ENCODE measurements at regions not wholly inside any gene's neighbourhood (a gene's known extent, or its start where the extent isn't known, plus 50 kb on each side); places are given as distances from the start of the nearest gene placed in this dataset.
"Not testable (repeated sequence)": the region's sequence is repeated elsewhere in the genome, so short reads cannot be mapped to it uniquely, and the experiment has no call there.

- Histone ChIP-seq H3K4me3 (no peak overlapping the region), H3K36me3 (no peaks in the 10 kb centered on the region), H3K27ac (no peak overlapping the region), H3K4me1 (no peaks in the 10 kb centered on the region), H3K9me3 (peaks cover 0 to 29% (median 0%) of the 10 kb centered on the region in 4 donors), H3K27me3 (no peaks in the 10 kb centered on the region)
- TF ChIP-seq EP300 (IDR thresholded peaks at IDR 0.05) = no peak
- TF ChIP-seq CTCF (IDR thresholded peaks at IDR 0.05) = no peak
- no peak for TF ChIP-seq POLR2A (IDR thresholded peaks at IDR 0.05)
- no peak for DNase-seq (ENCODE audit: low spot score in 2 of 2)
- WGBS, 2 donors = 43 to 49% methylated on average over 5 of the region's 5 CpGs
Measured at GRCh38 chr7:3112479-3113134, 68.9 kb upstream of the CARD11 start.

- Histone ChIP-seq H3K27me3 (no peaks in the 10 kb centered on the region), H3K9me3 (peaks cover 0 to 15% (median 0%) of the 10 kb centered on the region in 4 donors), H3K4me1 (no peaks in the 10 kb centered on the region), H3K36me3 (no peaks in the 10 kb centered on the region), H3K27ac (no peak overlapping the region), H3K4me3 (no peak overlapping the region)
- TF ChIP-seq CTCF (IDR thresholded peaks at IDR 0.05) (no peak), EP300 (IDR thresholded peaks at IDR 0.05) (no peak), POLR2A (IDR thresholded peaks at IDR 0.05) (no peak)
- 61 to 71% methylated on average over 5 of the region's 5 CpGs for WGBS, 2 donors
- DNase-seq (ENCODE audit: low spot score in 2 of 2) = no peak
Measured at GRCh38 chr7:3114917-3115316, 71.2 kb upstream of the CARD11 start.

GRCh38 chr7:3117081-3117480 lies 73.4 kb upstream of the CARD11 start:
- Histone ChIP-seq H3K27me3 (no peaks in the 10 kb centered on the region), H3K27ac (no peak overlapping the region), H3K9me3 (peaks cover 0 to 32% (median 0%) of the 10 kb centered on the region in 4 donors), H3K4me1 (no peaks in the 10 kb centered on the region), H3K4me3 (no peak overlapping the region), H3K36me3 (no peaks in the 10 kb centered on the region)
- DNase-seq (ENCODE audit: low spot score in 2 of 2) = no peak
- no peak for TF ChIP-seq EP300 (IDR thresholded peaks at IDR 0.05)
- TF ChIP-seq POLR2A (IDR thresholded peaks at IDR 0.05) = no peak
- WGBS, 2 donors = 3 to 23% methylated on average over 2 of the region's 2 CpGs

- H3K9me3 ChIP-seq = peaks cover 0 to 33% (median 0%) of the 10 kb centered on the region in 4 donors
- H3K4me3 ChIP-seq = no peak overlapping the region
- DNase-seq (ENCODE audit: low spot score in 2 of 2) = no peak
- H3K27ac ChIP-seq = no peak overlapping the region
- TF ChIP-seq CTCF (IDR thresholded peaks at IDR 0.05) = no peak
- no peak for TF ChIP-seq POLR2A (IDR thresholded peaks at IDR 0.05)
- TF ChIP-seq EP300 (IDR thresholded peaks at IDR 0.05) = no peak
- no peaks in the 10 kb centered on the region for H3K36me3 ChIP-seq
- H3K4me1 ChIP-seq = no peaks in the 10 kb centered on the region
- no peaks in the 10 kb centered on the region for H3K27me3 ChIP-seq
- WGBS, 2 donors = 31 to 36% methylated on average over 8 of the region's 8 CpGs
Measured at GRCh38 chr7:3117488-3118231, 74.0 kb upstream of the CARD11 start.

GRCh38 chr7:3119352-3119927 lies 75.8 kb upstream of the CARD11 start:
- not testable (repeated sequence) for H3K27me3 ChIP-seq; H3K27ac ChIP-seq; H3K4me1 ChIP-seq; H3K4me3 ChIP-seq; H3K36me3 ChIP-seq; DNase-seq (ENCODE audit: low spot score in 2 of 2)
- peaks cover 0 to 27% (median 0%) of the 10 kb centered on the region in 4 donors for H3K9me3 ChIP-seq
- 80 to 82% methylated on average over 9 of the region's 9 CpGs for WGBS, 2 donors

- WGBS, 2 donors = 62 to 74% methylated on average over 3 of the region's 3 CpGs
- Histone ChIP-seq H3K27me3 (no peaks in the 10 kb centered on the region), H3K36me3 (no peaks in the 10 kb centered on the region), H3K9me3 (peaks cover 0 to 22% (median 0%) of the 10 kb centered on the region in 4 donors), H3K4me3 (no peak overlapping the region), H3K27ac (no peak overlapping the region), H3K4me1 (no peaks in the 10 kb centered on the region)
- no peak for DNase-seq (ENCODE audit: low spot score in 2 of 2)
- TF ChIP-seq EP300 (IDR thresholded peaks at IDR 0.05) = no peak
- TF ChIP-seq CTCF (IDR thresholded peaks at IDR 0.05) = no peak
- no peak for TF ChIP-seq POLR2A (IDR thresholded peaks at IDR 0.05)
Measured at GRCh38 chr7:3119963-3120362, 76.3 kb upstream of the CARD11 start.
